Epithelial cell of proximal tubule (primary cell): ENCODE measurements at regions not wholly inside any gene's neighbourhood (a gene's known extent, or its start where the extent isn't known, plus 50 kb on each side); places are given as distances from the start of the nearest gene placed in this dataset.

Experiments used
- DNase-seq: peaks from one replicate; pipeline ENCODE4 v3.0.0-alpha.2; 2011; ENCODE audit warnings: low read depth
- H3K4me3 ChIP-seq: 2 replicates; pipeline ENCODE4 v1.5.1; 2011; ENCODE audit warnings: low read depth, mild to moderate bottlenecking, low read length
- TF ChIP-seq, protein P1 (sequence below): conservative IDR thresholded peaks from 2 replicates; pipeline ENCODE4 v1.5.1; 2012; ENCODE audit warnings: low read depth, mild to moderate bottlenecking, low read length

DNA sequence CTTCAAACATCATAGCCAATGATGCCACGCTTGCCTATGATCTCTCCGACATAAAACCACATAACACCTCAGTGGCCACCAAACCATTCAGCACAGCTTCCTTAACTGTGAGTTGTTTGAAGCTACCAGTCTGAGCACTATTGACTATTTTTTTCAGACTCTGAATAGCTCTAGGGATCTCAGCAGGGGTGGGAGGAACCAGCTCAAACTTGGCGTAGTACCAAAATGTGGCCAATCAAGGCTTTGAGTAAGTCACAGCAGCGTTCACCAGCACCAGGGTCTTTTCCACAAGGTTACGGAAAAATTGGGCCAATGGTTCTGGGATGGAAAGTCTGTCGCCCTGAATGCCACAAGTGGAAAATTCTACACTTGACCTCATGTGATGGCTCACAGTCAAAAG is 70.6 kb downstream of the SMPDL3A start:
- no peak overlapping the region for H3K4me3 ChIP-seq
- TF ChIP-seq, protein P1, sequence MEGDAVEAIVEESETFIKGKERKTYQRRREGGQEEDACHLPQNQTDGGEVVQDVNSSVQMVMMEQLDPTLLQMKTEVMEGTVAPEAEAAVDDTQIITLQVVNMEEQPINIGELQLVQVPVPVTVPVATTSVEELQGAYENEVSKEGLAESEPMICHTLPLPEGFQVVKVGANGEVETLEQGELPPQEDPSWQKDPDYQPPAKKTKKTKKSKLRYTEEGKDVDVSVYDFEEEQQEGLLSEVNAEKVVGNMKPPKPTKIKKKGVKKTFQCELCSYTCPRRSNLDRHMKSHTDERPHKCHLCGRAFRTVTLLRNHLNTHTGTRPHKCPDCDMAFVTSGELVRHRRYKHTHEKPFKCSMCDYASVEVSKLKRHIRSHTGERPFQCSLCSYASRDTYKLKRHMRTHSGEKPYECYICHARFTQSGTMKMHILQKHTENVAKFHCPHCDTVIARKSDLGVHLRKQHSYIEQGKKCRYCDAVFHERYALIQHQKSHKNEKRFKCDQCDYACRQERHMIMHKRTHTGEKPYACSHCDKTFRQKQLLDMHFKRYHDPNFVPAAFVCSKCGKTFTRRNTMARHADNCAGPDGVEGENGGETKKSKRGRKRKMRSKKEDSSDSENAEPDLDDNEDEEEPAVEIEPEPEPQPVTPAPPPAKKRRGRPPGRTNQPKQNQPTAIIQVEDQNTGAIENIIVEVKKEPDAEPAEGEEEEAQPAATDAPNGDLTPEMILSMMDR: no peak
- DNase-seq: no peak

- TF ChIP-seq, protein P1: no peak
- DNase-seq: no peak
- H3K4me3 ChIP-seq: no peak overlapping the region
These were observed 72.5 kb downstream of the SMPDL3A start for GRCh38 chr6:122861594-122861993.

DNA sequence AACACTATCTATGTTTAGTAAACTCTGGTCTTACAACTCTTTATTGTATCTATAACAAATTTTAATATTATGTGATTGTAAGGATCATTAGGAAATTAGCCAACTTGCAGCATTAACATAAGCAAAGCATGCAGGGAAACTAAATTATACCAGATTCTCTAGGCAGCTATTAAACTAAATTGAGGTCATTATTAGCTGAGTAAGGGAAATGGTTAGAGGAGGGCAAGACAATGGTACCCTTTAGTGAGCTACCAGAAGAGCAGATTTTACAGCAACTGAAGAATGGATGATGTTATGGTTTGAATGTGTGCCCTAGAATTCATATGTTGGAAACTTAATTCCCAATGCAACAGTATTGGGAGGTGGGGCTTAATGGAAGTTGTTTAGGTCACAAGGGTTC is 79.1 kb downstream of the SMPDL3A start:
- TF ChIP-seq, protein P1: no peak
- DNase-seq: no peak
- no peak overlapping the region for H3K4me3 ChIP-seq

- TF ChIP-seq, protein P1: peak; percentile 86
- DNase-seq: peak; percentile 12
- no peak overlapping the region for H3K4me3 ChIP-seq
These were observed 80.5 kb downstream of the SMPDL3A start for GRCh38 chr6:122869437-122870024.

DNA sequence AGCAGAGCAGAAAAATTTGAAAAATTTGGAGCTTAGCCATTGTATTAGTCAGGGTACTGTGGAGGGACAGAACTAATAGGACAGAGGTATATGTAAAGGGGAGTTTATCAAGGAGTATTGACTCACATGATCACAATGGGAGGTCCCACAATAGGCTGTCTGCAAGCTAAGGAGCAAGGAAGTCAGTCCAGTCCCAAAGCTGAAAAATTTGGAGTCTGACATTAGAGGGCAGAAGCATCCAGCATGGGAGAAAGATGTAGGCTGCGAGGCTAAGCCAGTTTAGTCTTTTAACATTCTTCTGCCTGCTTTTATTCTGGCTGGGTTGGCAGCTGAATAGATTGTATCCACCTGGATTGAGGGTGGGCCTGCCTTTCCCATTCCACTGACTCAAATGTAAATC is 82.0 kb downstream of the SMPDL3A start:
- H3K4me3 ChIP-seq: no peak overlapping the region
- TF ChIP-seq, protein P1: no peak
- no peak for DNase-seq

GRCh38 chr6:122872311-122872710 is 83.3 kb downstream of the SMPDL3A start:
- DNase-seq: no peak
- TF ChIP-seq, protein P1: no peak
- no peak overlapping the region for H3K4me3 ChIP-seq

- H3K4me3 ChIP-seq: no peak overlapping the region
- TF ChIP-seq, protein P1: no peak
- no peak for DNase-seq
These were observed 88.2 kb downstream of the SMPDL3A start for GRCh38 chr6:122877302-122877701.
